NB4 (cell line): ENCODE measurements at regions not wholly inside any gene's neighbourhood (a gene's known extent, or its start where the extent isn't known, plus 50 kb on each side); places are given as distances from the start of the nearest gene placed in this dataset.

ENCODE experiments used
- MYC ChIP-seq: IDR thresholded peaks from 2 replicates; pipeline ENCODE4 v1.6.1; 2011; ENCODE audit warnings: low read depth, low read length
- POLR2A ChIP-seq: IDR thresholded peaks from 2 replicates; pipeline ENCODE4 v1.6.1; 2011; ENCODE audit warnings: mild to moderate bottlenecking; ENCODE audit not compliant: insufficient read length; ENCODE audit errors: extremely low read depth
- TF ChIP-seq, protein P1 (sequence below): IDR thresholded peaks from one replicate; pipeline ENCODE4 v1.5.1; 2012; ENCODE audit warnings: low read depth, low read length
- TF ChIP-seq, protein P2 (sequence below): IDR thresholded peaks from 2 replicates; pipeline ENCODE4 v1.6.1; 2011; ENCODE audit warnings: low read depth, low read length

DNA sequence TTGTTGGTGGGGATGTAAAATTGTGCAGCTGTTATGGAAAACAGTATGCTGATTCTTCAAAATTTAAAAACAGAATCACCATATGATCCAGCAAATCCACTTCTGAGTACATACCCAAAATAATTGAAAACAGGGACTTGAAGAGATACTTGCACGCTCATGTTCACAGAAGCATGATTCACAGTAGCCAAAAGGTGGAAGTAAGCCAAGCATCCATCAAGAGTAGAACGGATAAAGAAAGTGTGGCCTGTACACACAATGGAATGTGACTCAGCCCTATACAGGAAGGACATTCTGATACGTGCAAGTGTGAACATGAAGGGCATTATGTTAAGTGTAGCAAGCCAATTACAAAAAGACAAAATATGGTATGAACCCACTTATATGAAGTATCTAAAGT is 696.7 kb upstream of the CELF2 start:
- TF ChIP-seq, protein P1, sequence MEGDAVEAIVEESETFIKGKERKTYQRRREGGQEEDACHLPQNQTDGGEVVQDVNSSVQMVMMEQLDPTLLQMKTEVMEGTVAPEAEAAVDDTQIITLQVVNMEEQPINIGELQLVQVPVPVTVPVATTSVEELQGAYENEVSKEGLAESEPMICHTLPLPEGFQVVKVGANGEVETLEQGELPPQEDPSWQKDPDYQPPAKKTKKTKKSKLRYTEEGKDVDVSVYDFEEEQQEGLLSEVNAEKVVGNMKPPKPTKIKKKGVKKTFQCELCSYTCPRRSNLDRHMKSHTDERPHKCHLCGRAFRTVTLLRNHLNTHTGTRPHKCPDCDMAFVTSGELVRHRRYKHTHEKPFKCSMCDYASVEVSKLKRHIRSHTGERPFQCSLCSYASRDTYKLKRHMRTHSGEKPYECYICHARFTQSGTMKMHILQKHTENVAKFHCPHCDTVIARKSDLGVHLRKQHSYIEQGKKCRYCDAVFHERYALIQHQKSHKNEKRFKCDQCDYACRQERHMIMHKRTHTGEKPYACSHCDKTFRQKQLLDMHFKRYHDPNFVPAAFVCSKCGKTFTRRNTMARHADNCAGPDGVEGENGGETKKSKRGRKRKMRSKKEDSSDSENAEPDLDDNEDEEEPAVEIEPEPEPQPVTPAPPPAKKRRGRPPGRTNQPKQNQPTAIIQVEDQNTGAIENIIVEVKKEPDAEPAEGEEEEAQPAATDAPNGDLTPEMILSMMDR: no peak
- no peak for TF ChIP-seq POLR2A
- no peak for TF ChIP-seq MYC
- TF ChIP-seq, protein P2, sequence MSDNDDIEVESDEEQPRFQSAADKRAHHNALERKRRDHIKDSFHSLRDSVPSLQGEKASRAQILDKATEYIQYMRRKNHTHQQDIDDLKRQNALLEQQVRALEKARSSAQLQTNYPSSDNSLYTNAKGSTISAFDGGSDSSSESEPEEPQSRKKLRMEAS: no peak
